GM19467 (cell line): ENCODE measurements at regions not wholly inside any gene's neighbourhood (a gene's known extent, or its start where the extent isn't known, plus 50 kb on each side); places are given as distances from the start of the nearest gene placed in this dataset.

Source experiments
- ATAC-seq: cut with Tn5 transposase; IDR thresholded peaks from one replicate; pipeline ENCODE4 v1.9.1; 2021; ENCODE audit warnings: mild to moderate bottlenecking, moderate library complexity; ENCODE audit not compliant: unreplicated experiment

DNA sequence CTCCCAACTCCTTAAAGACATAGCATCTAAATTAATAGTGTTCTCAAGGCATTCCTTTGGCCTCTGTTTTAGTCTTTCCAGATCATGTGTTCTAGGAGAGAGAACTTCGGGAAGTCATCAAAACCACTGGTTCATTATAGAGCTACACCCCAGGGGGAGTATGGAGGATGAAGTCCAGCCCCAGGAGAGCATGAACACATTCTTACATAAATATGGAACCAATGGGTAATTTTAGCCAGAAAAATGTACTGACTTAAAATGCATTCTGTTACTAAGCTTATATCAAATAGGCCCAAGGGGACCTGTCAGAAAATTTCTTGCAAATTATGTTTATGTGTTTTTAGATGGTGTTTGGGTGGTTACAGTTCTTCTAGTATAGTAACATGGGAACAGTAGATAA is 165.2 kb downstream of the NTMT2 start:
- ATAC-seq = no peak

DNA sequence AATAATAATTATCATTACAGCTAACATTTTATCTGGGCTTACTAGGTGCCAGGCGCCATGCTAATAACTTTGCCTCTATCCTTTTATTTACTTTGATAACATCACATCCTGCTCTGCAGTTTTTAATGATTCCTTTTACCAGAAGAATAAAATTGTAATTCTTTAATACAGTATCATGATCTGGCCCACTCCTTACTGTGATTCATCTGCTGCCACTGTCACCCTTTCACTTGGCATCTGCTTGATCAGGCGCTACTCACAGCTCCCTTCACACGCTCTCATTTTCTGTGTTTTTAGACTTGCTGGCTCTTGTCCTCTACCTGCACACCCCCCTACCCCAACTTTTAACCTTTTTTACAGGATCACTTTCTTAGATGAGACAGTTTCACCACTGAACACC is 167.5 kb downstream of the NTMT2 start:
- ATAC-seq = no peak

DNA sequence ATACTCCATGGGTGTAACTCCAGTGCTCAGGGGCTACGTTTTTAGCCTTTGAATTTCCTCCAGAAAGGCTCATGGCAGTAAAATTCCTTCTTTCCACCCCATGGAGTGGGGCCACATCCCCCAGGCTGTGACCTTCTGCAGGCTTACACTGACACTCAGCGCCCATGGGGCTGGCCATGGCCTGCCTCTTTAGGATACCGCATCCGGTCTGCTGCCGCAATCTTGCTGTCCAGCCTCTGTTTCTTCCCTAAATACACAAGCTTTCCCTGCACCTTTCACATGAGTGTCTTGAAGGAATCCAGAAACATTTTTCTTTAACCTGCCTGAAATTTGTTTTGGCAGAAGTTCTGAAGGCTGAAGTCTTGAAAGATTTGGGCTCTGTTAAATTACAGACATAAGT is 170.5 kb downstream of the NTMT2 start:
- no peak for ATAC-seq

DNA sequence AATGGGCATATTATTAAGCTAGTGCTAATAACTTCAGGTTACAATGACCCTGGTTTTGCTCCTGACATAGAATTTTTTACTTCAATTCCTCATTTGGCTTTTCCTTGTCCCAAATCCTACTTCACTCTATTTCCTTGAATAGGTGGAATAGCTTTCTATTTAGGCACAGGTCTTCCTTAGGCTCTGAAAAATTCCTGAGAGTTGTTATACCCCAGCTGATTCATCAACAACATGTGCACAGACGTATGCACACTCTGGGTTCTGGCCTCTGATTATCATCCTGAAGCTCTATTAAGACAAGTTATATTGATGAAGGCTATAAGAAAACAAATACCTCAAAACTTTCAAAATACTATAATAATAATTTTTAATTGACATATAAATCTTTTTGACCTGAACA is 172.4 kb downstream of the NTMT2 start:
- no peak for ATAC-seq

DNA sequence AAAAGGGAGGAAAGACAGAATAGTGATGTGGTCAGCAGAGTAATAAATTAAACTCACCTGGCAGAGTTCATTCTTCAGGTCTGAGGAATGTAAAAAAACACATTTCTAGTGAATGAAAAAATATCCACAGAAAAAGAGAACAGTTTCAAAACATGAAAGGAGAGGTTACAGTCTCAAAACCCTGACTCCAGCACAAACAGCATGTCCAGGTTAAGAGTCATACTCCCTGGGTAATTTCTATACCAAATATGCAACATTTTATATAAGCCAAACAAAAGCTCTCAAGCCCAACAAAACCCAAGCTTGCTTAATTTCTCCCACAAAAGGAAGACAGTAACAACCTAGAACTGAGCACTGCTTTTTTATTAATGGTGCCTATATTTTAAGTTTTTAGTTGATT is 173.0 kb downstream of the NTMT2 start:
- ATAC-seq = no peak

DNA sequence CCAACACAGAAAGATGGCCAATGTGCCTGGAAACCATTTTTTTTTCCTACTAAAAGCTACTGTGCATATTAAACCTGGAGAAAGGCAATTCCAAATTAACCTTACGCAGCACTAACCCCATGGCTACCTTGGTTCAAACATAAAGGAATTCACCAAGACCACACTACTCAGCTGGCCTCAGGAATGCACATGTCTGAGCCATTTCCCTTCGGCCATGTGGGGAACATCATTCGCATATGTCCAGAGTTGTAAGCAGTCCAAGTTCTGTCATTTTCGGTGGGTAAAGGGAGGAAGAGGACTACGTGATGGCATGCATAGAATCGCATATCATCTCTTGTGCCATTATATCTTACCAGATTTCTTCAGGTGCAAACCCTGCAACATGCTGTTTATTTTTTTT is 175.4 kb downstream of the NTMT2 start:
- no peak for ATAC-seq

DNA sequence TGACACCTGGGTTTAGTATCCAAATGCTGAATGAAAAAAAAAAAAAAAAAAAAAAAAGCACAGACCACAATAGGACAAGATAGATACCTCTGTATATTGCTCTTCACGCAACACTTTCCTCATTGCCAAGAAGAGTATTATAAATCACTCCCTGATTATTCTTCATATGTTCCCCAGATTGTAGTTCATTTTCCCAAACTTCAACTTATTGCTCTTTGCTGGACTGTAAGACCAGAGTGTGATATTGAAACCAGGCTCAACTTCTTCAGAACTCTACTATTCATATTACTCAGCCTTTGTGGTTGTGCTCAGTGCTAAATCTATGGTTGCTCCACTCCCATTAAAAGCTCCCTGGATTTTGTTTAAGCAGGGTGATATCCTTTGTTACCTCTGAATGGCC is 180.4 kb downstream of the NTMT2 start:
- ATAC-seq = no peak

DNA sequence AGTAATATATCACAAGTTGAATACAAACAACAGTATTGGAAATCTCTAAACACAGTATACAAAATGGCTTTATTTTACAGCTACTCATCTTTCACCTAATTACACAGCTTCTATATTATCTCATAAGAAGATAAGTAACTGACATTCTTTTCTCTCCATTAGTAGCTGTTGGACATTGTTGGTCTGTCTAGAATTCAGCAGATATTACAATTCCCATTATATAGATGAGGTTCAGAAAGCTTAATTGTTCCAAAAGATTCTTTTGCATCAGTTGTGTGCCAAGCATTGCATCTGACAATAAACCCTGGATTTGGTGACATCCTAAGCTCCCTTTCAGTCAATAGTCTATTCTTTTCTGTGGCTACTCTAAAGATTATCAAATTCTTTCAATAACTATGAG is 187.0 kb downstream of the NTMT2 start:
- ATAC-seq = no peak

DNA sequence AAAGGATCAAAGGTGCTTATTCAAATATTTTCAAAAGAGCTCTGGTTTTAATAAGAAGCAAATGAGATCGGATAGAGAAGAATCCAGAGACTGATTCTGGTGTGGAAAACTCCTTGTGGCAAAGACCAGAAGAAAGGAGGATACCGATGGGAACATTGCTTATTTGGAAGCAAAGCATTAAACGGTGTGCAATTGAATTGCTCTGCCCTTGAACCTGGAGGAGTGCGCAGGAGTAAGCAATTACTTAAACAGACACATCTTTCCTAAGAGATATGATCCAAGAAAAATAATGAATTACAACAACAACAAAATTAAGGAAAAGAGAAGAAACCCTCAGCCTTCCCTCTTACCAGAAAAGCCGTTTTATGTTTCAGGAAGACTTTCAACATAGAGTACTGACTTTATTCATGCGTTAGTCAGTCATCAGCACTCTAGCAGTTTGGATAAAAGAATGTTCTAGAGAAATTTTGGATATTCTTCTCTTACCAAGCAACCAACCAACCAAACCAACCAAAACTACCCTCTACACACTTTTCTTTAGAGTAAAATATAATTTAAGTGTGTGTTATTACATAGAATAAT is 191.7 kb downstream of the NTMT2 start:
- no peak for ATAC-seq

DNA sequence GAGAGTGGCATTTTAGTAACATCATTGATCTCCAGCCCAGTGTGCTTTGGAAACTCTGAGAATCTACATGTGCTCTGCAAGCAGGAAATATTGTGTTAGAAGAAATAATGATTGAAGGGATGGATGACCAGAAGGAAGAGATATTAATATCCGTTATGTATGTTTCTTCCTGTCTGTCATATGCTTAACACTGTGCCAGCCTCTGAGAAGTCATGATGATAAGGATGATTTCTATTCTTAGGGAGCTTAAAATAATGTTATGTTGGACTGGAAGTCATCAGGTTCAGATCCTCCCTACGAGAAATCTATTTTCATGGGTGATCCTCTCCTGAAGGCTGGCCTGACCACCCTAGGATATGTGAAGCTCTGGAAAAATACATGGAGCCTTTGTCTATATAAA is 192.4 kb upstream of the GORAB start:
- no peak for ATAC-seq

DNA sequence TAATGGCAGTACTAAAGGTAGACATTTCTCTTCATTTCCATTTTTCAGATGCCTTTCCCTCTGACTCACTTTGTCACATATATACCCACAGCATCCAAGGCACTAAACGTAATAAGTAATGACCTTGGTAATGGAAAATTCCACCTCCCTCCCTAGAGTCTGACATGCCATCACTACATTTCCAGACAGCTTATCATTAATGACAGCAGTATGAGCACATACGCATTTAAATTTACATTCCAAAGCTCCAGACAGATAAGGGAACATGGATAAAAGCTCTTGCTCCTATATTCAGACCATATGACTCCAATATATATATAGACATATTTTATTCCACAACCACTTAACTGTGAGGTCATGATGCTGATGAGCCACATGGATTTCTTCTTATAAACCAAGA is 191.7 kb upstream of the GORAB start:
- no peak for ATAC-seq

DNA sequence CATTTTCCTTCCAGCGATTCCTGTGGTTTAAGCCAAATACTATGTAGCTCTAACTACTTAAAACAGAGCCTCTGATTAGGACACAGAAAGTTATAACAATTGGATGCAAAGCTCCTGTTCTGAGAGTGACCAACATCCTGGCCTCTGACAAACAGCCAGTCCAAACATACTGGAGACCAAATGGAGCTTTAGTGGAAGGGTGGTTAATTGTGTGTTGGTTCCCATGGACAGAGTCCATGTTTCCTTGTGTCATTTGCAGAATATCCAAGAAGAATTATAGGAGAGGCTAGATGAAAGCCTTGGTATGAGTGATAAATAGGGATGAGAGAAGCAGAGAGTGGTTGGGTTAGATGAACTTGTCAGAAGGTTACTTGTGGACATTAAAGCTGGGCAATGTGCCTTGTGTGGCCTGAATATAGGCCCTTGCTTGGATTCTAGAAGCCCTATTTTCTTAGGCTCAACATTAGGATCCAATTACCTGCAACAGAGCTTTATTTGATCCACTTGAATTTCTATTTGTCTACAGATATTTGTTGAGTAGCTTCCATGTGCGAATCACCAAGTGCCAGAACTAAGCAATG is 180.5 kb upstream of the GORAB start:
- no peak for ATAC-seq

DNA sequence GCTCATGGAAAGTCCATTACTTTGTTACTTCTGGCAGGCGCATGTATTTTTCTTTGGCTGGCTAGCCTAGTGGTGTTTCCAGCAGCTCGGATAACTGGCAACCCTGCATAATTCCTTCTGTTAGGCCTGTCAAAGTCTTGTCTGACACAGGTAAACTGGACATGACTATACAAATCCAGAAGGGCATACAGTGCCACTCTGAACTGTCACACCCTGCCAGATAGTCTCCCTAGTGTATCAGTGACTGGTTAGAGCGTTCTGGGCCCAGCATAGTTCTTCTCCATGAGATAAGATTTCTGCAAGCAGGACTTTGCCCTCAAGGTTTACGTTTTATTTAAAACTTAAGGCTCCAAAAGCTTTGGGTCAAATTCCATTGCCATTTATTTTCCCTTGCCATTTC is 177.7 kb upstream of the GORAB start:
- ATAC-seq = no peak

DNA sequence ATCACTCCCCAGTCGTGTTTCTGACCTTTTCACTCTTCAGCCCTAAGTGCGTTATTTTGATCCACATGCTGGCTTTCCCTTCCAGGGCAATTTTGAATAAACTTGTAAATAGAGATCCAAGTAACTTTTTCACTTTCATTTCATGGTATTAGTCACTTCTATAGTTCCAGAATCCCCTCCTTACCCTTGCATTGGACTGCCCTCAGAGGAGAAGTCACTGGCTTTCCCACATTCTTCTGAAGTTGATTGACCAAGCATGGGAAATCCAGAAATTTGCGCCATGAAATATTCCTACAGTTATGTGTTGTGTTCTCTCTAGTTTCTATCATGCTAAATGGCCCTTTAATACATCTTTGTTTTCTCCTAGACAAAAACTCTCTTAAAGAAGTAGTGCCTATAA is 177.3 kb upstream of the GORAB start:
- no peak for ATAC-seq

DNA sequence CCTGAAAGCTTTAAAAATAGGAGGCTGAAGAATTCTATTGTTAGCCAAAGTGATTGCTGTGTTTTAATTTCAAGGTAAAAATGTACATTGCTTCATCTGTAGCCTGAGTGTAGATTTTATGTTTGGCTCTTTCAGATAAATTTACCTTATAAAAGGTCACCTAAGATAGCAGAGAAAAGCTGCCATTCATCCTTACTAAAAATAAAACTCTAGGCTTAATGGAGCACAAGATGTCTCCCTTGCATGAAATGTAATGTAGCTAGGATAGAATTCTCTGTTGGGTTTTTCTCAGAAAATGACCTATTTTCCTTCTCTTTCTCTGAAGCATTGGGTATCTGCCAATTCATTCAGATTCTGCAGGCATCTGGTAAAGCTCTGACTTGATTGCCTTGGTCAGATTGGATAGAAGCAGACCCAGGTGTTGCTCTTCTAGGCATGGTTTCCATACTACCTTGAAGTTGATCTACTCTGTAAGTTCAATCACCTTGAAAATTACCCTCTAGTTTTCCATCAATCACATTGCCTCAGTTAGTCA is 176.6 kb upstream of the GORAB start:
- ATAC-seq = no peak

DNA sequence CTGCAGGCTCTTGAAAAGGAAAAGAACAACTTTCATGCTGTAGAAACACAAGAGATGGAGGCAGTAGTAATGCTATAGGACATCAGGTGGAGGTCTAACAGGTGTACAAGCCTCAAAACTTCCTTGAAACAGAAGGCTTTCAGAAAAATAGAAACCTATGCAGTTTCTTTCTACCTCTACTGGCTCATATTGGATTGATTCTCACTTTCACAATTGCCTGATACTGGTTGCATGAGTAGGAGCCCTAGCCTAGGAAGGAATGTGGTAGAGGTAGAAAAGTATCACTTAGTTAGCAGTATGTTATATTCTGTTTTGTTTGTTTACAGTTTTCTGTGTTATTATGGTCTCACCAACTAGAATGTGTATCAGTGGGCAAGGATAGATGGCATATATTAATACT is 175.4 kb upstream of the GORAB start:
- ATAC-seq = no peak

DNA sequence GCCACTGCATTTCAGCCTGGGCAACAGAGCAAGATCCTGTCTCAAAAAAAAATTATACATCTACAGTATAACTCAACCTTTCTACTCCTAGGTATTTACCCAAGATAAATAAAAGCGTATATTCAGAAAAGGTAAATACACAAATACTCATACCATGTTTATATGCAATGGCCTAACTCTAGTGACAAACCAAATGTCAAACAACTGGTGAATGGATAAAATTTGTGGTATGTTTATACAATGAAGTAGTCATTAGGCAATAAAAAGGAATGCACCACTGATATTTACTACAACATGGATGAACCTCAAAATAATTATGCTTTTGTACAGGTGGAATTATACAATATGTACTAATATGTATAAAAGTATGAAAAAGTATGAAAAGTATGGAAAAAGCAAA is 174.2 kb upstream of the GORAB start:
- ATAC-seq = no peak

DNA sequence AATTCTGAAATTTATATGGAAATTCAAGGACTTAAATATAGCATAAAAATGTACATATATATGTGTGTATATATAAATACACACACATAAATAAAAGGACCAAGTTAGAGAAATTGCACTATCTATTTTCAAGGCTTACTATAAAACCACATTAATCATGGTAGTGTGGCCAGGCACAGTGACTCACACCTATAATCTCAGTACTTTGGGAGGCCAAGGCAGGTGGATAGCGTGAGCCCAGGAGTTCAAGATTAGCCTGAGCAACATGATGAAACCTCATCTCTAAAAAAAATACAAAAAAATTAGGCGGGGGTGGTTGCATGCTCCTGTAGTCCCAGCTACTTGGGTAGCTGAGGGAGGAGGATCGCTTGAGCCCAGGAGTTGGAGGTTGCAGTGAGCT is 171.4 kb upstream of the GORAB start:
- no peak for ATAC-seq

DNA sequence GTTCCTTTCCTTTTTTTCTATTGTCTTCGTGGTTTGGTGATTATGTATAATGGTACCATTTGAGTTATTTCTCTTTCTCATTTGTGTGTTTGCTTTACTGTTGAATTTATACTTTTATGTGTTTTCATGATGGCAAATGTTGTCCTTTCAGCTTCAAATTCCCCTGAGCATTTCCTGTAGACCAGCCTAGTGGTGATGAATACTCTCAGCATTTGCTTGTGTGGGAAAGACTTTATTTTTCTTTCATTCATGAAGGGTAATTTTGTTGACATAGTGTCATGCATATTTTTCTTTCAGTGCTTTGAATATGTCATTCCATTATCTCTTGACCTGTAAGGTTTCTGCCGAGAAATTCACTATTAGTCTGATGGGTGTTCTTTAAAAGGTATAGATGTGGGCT is 166.6 kb upstream of the GORAB start:
- no peak for ATAC-seq

DNA sequence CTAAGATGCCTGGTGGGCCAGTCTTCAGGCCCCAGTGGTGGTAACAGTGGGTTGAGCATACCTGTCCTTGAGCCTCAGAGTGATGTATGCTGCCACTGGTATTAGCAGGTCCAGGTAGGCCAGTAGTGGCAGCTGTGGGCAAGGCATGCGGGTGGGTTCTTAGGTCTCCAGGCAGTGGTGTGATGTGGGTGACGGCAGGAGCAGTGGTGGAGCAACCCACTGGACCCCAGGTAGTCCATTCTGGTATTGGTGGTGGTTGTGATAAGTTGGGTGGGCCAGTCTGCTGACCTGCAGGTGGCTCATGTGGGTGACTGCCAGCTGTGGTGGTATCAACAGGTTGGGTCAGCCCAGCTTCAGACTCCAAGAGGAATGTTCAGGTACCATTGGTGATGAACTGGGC is 165.0 kb upstream of the GORAB start:
- ATAC-seq = no peak

DNA sequence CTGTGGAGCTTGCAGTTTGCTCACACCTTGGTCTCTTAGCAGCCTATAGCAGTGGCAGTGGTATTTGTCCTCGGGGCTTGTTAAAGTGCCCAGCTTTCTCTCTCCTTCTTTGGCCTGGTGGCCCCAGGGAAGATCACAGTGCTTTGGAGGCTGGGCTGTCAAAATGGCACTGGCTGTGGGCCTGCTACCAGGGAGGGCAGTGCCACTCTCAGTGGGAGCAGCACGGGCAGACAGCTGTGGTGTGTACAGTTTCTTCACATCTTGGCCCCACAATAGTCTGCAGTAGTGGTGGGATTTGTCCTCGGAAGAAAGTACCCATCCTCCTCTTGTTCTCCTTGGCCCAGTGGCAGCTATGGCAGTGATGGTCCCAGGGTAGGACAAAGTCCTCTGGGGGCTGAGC is 164.4 kb upstream of the GORAB start:
- no peak for ATAC-seq

DNA sequence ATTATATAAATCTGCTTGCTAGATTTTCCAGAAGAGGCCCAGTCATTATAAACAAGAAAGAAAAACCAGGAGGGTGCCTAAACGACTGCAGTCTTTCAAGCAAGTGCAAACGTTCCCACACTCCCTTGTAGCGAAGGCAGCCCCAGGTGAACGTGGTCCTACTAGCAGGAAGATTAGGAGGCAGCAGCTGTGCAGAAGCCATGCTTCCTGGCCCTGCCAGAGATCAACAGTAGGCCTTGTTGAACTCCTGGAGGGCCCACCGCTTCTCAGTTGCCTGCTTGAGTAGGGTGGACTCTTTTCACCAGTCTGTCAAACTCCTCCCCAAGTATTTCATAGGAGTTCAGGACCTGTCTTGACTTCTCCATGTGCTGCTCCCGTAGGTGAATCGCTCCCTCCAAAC is 163.0 kb upstream of the GORAB start:
- no peak for ATAC-seq

DNA sequence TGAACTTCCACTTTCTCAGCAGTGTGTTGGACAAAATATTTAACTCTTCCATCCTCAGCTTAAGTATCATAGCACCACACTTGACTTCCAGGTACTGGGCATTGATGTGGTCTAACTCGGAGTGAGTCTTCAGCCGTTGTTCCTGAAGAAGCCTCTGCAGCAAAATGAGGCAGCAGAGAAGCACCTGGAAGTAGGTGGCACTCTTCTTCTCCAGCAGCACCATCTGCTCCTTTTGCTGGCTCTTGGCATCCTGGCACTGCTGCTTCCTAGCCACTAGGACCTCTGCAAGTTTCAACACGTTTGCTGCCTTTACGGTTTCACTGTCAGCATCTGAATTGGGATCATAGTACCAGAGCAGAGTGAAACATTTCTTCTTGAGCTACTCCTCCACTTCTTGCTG is 162.5 kb upstream of the GORAB start:
- no peak for ATAC-seq
